GM08714 (cell line): ENCODE measurements at regions not wholly inside any gene's neighbourhood (a gene's known extent, or its start where the extent isn't known, plus 50 kb on each side); places are given as distances from the start of the nearest gene placed in this dataset.

Experiments
- H3K4me3 ChIP-seq: fragments of 200-500 bp; sonication (Bioruptor generic); 2 replicates; pipeline ENCODE4 v1.5.1; 2014; ENCODE audit warnings: mild to moderate bottlenecking, low read length, inconsistent platforms
- ZNF274 ChIP-seq: IDR thresholded peaks from 2 replicates; pipeline ENCODE4 v1.6.1; 2012; ENCODE audit warnings: mild to moderate bottlenecking, low read depth, low read length

DNA sequence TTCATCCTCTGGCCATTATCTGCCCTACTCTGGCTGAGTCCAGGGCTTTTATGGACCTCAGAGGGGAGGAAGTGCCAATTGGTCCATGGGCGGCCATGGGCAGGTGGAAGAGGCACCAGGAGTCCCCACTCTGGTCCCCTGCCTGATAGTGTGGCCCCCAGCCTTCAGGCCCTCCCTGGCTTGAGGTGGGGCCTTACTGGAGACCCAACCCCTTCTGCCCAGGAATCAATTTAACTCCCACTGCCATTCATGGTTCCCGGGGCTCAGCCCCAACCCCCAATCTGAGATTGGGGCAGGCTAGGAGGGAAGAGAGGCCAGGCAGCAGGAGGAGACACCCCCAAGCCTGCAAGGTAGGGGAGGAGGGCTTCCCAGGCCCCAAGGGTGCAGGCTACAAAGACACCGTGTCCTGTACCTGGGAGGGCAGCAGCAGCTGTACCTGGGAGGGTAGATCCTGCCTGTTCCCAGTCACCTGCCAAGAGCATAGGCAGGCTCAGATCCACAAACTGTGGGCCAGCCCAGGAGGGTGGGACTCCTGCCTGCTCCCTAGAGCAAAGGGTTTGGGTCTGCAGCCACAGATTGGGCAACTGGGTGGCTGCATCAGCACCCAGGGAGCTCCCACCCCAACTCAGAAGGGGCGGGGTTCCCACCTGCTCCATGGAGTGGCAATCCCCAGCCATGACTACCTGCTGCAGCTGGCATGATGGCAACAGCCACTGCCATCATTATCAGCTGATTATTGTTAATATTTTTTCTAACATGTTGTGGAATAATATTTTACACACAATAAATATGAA, 1044.1 kb upstream of the B3GALT2 start:
- no peak overlapping the region for H3K4me3 ChIP-seq
- no peak for TF ChIP-seq ZNF274

DNA sequence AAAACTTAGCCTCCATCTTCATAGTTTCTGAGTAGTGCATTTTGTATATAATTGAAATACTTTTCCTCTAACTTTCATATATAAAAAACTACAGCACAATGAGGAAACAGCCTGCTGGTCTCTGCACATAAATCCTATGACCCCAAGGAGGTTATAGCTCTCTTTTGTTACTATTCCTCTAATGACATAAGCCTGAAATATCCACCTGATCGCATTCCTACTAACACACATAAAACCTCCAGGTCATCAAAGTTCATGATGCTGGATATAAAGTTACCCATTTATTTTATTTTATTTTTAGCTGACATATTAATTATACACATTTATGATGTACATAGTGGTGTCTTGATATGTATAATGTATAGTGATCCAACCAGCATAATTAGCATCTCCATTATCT, 1042.0 kb upstream of the B3GALT2 start:
- no peak overlapping the region for H3K4me3 ChIP-seq
- no peak for TF ChIP-seq ZNF274

DNA sequence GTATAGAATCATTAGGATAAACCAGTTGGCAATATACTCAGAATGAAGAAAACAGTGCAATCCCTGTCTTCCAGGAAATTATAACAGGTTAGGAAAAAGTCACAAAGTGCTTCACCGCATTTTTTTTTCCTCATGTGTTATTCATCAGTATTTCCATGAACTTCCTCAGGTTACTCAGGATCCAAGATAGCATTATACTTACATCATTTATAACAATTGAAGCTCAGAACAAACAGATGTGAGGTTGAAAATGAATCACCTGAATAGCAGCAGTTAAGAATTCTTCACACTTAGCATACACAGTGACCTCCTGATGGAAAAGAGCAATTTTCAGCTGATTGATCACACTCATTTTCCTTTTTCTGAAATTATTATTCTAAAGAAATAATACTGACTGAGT, 1040.7 kb upstream of the B3GALT2 start:
- H3K4me3 ChIP-seq: no peak overlapping the region
- TF ChIP-seq ZNF274: no peak

DNA sequence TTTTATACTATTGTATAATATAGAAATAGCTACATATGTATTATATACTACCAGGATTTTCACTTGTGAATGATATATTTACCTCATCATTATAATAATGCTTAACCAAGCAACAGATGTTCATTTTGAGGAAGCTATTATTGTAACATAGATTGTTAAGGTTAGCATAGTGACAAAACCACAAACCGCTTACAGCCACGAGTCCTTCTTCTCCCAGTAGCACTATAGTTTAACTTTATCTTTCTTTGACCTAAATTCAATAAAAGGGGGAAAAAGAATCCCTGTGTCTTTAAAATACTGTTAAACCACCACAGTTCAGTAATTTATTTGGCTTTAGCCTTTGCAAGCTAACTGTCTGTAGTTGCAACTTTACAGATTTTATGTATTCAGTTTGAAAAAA, 1039.4 kb upstream of the B3GALT2 start:
- no peak overlapping the region for H3K4me3 ChIP-seq
- no peak for TF ChIP-seq ZNF274

DNA sequence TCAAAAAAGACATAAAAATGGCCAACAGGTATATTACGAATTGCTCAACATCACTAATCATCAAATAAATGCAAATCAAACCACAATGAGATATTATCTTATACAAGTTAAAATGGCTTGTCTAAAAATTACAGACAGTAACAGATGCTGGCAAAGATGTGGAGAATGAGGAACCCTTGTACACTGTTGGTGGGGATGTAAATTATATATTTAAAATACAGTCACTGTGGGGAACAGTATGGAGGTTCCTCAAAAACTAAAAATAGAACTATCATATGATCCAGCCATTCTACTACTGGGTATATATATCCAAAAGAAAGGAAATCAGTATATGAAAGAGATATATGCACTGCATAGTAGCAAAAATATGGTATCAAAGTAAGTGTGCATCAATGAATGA, 1037.2 kb upstream of the B3GALT2 start:
- no peak overlapping the region for H3K4me3 ChIP-seq
- no peak for TF ChIP-seq ZNF274

DNA sequence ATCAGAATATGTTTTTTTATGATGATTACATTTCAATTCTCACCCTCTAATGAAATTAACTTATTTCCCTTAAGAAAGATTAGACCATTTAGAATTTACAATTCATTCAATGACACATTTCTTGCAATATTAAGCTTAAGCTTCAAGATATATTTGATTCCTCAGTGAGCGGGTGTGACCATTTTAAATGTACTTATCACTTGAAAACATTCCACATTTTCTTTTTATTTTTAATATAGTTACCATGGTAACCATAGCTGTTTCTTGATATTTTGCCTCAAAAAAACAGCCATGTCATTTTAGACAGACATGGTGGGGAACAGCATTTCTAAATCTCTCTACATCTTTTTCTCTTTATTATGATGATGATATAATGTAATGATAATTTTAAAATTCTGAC, 1029.0 kb upstream of the B3GALT2 start:
- no peak for TF ChIP-seq ZNF274
- no peak overlapping the region for H3K4me3 ChIP-seq

DNA sequence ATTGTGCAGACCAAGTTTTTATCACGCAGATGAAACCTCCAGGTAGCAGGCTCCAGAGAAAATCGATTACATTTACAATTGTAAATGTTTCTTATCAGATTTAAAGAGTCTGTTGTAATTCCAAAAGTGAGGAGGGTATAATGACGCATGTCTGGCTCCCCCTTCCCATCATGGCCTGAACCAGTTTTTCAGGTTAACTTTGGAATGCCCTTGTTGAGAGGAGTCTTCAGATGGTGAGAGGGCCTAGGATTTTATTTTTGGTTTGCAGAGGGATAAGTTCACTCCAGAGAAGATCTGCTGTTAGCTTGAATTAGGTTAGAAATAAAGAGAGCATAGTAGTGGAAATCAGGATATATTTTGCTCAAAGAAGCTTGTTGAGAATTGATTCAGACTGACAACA, 1028.3 kb upstream of the B3GALT2 start:
- TF ChIP-seq ZNF274: no peak
- H3K4me3 ChIP-seq: no peak overlapping the region

DNA sequence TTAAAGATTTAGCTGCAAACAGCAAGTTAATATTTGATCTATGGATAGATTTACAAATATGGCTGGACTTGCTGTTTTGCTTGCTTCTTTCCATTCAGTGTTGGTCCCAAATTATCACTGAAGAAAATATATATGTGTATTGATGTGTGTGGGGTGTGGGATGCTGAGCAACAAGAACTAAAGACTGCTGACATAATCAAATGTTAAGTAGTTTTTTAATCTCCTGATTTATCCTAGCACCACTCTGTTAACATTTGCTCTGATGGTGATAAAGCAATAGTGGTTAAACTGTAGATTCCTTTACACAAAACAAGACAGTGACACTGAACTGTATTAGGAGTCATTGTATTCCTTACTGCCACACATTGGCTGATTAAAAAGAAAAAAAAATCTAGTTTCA, 1023.5 kb upstream of the B3GALT2 start:
- TF ChIP-seq ZNF274: no peak
- H3K4me3 ChIP-seq: no peak overlapping the region

DNA sequence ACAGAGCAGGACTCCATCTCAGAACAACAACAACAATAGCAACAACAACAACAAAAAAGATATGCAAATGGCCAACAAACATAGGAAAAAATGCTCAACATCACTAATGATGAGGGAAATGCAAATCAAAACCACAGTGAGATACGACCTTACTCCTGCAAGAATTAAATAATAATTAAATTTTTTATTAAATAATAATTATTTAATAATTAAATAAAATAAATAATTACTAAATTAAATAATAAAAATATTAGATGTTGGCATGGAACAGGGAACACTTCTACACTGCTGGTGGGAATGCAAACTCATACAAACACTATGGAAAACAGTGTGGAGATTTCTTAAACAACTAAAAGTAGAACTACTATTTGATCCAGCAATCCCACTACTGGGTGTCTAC, 1022.3 kb upstream of the B3GALT2 start:
- no peak for TF ChIP-seq ZNF274
- H3K4me3 ChIP-seq: no peak overlapping the region

DNA sequence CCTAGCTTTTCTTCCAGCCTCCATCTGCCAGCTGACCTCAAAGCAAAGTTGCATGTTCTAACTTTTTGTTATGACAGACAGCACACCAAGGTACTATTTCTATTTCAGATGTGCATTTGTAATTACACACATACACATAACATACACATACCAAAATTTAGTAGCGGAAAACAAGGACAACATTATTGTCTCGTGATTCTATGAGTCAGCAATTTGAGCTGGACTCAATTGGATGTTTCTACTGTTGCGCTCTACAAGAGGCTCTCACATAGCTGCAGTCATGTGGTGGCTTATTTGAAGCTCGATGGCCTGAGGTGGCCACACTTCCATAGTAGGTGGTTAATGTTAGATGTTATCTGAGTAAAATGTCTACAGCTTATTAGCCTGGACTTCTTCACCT, 1010.1 kb upstream of the B3GALT2 start:
- no peak for TF ChIP-seq ZNF274
- H3K4me3 ChIP-seq: no peak overlapping the region

DNA sequence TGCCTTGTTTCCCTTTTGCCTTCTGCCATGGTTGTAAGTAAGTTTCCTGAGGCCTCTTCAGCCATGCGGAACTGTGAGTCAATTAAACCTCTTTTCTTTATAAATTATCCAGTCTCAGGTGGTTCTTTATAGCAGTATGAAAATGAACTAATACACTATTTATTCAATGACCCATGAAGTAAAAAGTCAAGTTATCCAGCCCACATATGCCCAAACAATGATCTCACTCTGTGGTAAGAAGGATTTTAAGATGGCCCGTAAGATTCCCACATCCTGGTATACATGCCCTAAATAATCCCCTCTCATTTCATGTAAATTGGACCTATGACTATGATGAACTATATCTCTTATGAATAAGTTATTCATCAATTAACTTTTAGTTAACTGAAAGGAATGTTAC, 1008.3 kb upstream of the B3GALT2 start:
- no peak overlapping the region for H3K4me3 ChIP-seq
- TF ChIP-seq ZNF274: no peak

DNA sequence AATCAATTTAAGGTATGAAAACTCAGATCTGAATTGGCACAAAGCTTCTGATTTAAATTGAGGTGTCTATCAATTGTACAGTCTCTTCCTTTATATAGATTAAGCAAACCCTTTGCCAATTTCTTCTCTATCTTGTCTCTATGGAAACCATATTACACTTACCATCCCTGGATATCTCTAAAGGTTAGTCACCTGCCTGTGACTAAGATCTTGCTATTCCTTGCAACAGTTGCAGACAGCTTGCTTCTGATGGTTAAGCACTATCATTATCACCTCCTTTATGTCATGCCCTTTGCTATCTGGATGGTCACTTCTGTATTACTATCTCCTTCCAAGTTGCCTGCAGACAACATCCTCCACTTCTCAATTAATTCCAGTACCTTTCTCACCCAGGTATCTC, 998.6 kb upstream of the B3GALT2 start:
- no peak overlapping the region for H3K4me3 ChIP-seq
- TF ChIP-seq ZNF274: no peak

DNA sequence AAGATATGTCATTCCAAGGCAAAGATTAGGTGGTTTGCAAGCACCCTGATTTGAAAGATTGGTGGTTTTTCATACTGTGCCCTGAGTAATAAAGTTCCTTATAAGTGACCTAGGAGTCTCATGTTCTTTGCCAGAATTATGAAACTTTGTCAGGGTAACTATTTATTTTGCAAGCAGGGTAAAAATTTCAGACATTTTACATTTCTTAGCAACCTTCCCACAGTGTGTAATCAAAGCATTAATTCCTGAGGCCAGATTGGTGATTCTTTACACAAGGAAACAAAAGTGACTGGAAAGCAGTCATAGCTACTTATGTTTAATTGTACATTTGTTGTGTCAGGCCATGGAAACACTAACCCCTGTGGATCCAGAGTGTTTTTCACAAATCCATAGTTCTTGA, 998.0 kb upstream of the B3GALT2 start:
- H3K4me3 ChIP-seq: no peak overlapping the region
- TF ChIP-seq ZNF274: no peak

DNA sequence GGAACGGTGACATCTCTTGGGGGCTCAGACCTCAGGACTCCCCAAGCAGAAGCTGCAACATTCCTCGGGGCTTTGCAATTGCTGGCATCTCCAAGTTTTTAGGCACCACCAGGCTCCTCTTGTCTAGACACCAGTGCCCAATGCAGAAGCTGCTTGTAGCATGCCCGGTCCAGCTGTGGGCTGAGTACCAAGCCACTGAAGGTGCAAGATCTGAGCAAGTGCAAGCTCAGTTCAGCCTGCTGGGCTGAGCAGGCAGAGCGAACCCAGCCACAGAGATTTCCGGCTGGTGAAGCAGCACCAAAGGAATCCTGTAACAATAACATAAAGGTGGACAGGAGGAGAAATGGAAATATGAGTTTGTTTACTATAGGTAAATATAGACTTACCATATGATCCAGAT, 995.4 kb upstream of the B3GALT2 start:
- no peak overlapping the region for H3K4me3 ChIP-seq
- TF ChIP-seq ZNF274: no peak

DNA sequence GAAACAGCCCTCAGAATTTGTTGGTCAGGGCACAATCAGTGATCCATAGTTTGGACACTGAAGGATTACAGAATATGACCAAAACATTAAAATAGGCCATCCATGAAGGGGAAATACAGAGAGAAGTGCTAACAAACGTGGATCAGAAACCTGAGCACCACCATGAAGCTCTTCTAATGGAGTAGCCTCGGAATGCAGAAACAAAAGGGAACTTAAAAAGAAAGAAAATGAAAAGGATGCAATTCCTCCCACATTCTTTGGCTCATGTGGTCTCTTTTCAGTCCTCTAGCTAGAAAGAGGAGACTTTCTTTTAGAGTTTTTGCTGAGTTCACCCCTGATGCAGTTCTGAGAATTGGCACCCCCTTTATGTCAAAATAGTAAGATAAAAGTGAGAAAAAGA, 989.8 kb upstream of the B3GALT2 start:
- no peak overlapping the region for H3K4me3 ChIP-seq
- no peak for TF ChIP-seq ZNF274

DNA sequence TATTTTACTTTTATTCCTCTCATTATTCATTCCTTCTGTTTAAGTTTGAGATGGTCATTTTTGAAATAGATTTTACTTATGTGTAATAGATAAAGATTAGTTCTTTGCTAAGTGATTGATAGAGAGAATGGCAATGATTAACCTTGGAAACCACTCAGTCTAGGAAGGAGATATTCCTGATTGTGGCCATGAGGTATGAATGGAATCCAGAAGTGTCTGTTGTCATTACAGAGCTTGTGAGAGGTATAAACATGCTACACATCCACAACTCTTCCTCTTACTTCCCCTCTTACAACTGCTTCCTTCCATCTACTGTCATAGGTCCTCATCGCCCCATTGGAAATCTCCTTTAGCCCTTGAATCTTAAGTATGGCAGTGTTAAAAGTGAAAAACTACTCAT, 988.8 kb upstream of the B3GALT2 start:
- no peak for TF ChIP-seq ZNF274
- no peak overlapping the region for H3K4me3 ChIP-seq
